ENCODE measurements at regions not wholly inside any gene's neighbourhood (a gene's known extent, or its start where the extent isn't known, plus 50 kb on each side); places are given as distances from the start of the nearest gene placed in this dataset.

DNA sequence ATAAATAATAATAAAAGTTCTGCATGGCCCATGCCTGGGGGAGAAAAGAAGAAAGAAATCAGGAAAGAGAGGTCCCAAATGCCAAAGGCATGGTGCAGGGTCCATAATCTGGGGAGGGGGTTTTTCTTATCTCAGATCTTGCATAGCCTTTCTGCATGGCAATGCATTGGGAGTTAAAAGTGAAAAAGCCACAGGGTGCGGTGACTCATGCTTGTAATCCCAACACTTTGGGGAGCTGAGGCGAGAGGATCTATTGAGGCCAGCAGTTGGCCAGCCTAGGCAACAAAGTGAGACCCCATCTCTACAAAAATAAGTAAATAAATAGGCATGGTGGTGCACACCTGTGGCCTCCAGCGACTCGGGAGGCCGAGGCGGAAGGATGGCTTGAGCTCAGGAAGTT is 76.8 kb upstream of the GATA2 start:
- DNase-seq: no peak

DNA sequence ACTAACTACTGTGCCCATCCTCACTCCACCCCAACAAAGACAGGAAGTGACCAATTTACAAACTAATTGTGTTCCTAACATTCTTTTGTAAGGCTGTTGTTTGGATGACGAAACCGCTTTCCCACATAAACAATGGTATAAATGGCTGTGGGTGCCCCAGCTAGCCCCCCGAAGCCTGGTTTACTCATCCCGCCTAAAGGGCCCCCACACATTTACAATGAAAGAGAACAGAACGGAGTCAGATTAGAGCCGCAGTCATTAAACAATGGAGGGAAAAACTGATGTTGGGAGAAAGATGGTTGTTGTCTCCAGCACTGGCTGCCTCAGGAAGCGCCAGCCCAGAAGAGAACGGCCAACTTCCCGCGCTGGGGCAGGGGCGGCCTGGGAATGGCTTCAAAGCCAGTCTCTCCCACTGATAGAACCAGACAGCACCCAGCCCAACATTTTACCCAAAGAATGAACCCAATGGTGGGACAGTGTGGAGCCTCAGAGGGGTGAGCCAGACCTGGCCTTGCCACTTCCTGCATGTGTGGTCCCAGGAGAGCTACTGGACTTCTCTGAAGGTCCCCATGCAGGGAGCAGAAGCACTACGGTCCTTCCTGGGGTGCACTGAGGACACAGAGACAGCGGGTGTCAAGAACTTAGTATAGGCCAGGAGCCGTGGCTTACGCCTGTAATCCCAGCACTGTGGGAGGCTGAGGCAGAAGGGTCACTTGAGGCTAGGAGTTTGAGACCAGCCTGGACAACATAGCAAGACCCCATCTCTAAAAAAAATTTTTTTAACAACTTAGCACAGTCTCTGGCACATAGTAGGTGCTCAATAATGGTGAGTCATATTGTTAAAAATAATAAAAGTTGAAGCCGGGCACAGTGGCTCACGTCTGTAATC is 75.8 kb upstream of the GATA2 start:
- no peak for DNase-seq

DNA sequence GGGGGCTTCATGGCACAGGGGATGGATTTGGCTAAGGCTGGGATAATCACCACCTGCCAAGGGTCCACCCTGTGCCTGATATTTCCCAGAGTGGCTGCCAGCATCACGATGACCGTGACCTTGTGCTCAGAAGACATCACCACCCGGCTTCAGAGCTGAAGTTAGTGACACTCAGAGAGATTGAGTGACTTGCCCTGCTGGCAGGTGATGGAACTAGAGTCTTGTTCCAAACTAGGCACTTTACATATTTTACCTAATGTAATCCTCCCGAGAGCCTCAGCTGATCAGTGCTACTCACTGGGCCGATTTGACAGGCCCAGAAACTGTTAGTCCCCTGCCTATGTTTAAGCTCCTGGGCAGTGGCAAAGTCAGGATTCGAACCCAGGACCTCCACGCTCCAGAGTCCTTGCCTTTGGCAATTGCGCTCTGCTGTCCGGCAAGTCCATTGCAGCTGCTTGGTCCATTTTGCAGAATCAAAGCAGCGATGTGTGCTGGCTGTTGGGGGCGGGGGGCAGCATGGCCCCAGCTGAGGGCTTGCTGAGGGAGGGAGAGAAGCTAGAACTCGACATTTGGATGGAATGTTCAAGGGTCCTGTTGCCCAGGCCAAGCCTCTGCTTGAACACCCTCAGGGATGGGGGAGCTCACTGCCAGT is 74.8 kb upstream of the GATA2 start:
- DNase-seq: no peak

DNA sequence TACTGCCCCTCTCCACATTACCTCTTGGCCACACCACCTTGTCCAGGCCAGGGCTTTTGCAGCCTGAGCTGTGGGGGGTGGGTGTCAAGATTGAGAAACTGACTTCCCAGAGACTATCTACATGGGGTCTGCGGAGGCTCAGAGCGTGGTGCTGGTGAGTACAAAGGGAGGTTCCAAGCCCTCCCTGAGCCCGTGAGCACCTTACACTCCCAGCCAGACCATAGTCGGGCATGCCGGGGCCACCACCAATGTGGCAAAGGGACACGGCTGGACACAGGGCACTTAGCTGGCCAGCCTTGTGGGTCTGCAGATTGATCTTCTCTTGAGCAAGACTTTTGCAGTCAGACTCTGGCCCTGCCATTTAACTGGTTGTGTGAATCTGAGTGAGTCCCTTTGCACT is 74.1 kb upstream of the GATA2 start:
- DNase-seq: no peak

DNA sequence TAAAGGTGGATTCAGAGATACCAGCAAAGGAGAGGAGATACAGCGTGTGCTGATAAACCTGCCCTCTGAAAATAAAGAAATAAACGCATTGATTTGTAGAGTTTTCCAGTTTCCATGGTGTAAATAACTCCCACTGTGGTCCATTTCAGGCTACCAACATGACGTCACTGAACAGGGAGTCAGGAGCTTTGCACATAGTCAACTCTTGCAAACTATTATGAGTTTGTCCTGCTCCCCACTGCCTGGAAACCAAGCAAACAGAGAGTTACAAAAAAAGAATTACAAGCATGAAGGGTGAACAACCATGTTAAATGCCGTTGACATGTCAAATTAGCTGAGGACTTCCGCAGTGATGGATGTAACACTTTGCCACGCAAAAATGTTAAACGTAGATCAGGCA is 70.4 kb upstream of the GATA2 start:
- no peak for DNase-seq

DNA sequence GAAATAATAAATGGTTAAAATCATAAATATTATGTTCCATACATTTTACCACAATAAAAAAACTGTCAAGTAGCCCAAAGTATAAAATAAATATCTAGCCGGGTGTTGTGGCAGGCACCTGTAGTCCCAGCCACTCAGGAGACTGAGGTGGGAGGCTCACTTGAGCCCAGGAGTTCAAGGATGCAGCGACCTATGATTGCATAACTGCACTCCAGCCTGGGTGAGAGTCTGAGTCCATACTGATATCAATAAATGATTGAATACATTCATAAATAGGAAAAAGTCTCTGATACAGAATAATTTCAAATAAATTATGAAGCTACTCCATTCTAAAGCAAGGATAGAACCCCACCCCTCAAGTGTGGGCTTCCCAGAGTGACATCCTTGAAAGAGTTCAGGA is 68.5 kb upstream of the GATA2 start:
- no peak for DNase-seq

DNA sequence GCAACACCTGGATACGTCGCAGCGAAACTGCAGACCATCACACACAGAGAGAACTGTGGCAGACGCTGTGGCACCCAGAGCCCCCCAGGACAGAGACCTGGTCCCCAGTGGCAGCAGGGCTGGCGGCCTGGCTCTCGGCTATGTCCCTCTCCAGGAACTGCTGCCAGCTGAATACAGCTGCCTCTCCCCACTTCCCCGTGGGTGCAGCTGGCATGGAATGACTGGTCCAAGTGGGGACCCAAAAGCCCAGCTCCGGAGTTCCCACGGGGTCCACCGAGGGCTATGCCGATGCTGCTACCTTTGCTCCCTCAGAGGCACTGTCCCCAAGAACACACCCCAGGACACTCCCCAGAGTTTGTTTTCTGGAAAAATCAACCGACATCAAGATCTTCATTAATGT is 67.8 kb upstream of the GATA2 start:
- no peak for DNase-seq

DNA sequence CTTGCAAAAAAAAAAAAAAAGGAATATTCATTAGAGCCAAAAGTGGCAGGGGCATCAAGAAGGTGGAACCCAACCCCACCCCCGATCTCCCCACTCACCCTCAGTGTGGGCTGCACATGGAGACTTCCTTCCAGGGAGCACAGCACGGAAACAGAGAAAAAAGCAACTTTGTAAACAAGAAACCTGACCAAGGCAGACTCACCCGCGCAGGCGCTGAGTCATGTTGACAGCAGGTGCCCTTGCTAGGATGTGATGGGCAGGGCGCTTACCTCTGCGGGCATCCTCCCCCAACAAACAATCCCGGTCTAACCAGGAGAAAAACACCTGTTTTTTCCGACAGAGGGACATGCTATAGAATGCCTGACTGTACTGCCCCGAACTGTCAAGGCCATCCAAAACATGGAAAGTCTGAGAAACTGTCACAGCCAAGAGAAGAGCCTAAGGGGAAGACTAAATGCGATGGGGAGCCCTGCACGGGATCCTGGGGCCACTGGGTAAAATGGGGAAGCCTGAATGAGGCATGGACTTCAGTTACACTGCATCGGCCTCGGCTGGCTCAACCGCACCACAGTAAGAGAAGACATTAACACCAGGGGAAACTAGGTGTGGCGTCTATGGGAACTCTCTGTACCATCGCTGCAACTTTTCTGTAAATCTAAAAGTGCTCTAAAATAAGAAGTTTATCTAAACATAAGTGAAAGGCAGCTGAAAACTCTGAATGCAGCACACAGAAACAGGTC is 66.7 kb upstream of the GATA2 start:
- peak in 1 of 2 experiments; percentile 7 for DNase-seq

DNA sequence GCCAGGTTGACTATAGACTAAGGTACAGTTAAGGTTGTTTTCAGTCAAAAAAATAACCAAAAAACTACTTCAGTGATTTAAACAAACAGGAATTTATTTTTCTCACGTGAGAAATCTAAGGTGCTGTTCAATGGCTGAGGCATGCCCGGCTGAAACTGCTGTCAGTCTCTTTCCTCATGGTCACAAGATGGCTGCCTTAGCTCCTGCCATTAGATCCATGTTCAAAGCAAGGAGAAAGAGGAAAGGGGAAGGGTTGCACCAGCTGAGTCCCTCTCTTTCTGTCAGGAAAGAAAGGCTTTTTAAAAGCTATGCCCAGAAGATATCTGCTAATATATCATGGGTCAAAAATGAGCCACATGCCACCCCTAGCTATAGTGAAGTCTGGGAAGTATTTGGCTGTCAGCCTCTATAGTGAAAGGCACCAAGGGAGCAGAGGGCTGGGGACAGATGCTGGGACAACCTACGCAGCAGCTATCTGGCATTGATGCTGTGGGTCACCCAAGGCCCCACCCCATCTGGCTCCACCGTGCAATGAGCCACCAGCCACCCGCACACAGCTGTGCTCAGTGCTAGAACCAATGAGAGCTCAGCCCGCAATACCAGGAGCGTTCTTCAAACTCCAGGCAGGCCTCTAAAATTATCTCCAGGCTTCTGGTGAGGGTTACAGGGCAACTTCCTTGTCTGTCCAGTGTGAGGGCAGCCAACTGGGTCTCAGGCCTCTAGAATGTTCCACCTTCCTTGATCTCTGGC is 64.7 kb upstream of the GATA2 start:
- no peak for DNase-seq

DNA sequence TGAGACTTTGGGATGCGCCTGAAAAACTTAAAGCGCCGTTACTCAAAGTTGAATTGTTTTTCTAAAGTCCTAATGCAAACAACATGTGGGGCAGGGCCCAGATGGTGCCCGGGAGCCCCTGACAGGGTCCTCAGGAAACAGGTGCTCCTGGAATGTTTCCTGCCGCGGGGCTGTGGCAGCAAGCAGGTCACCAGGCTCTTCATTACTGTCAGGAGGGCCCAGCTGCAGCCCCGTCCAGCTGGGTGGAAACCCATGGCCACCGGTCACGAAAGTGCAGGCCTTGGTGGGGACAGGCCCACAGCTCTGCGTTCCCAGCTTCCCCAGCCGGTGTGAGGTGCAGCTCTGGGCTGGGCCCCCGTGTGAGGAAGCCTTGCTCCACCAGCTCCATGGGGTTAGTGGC is 63.9 kb upstream of the GATA2 start:
- DNase-seq: no peak

DNA sequence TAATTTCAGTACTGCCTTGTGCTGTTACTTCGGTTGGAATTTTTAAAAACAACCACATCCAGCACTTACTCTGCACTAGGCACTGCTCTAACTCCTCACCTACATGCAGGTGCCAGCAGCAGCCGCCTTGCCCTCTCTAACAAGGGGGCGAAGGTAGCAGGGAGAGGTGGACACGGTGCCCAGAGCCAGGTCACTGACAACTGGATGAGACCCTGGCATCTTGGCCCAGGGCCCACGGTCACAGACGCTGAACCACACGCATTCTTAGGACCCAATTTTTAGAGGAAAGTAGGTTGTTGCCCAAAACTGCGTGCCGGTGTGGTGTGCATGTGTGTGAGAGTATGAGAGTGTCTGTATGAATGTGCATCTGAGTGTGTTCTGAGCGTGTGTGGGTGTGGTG is 63.4 kb upstream of the GATA2 start:
- DNase-seq: no peak

DNA sequence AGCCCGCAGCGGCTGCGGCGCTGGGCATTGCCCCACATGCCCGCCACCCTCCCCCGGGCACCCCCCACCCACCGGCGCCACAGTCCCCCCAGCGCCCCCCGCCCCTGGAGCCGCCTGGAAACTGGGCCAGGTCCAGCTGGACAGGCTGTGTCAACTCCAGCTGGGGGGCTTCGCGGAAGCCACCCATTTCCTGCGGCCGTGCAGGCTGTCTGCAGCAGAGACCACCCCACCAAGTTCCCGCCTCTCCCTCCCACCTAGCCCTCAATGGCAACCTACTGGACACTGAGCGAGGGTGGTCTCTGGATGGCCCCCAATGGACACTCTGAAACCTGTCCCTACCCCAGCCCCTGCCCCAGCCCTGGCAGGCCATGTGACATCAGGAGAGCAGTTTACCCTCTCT is 62.8 kb upstream of the GATA2 start:
- DNase-seq: no peak

DNA sequence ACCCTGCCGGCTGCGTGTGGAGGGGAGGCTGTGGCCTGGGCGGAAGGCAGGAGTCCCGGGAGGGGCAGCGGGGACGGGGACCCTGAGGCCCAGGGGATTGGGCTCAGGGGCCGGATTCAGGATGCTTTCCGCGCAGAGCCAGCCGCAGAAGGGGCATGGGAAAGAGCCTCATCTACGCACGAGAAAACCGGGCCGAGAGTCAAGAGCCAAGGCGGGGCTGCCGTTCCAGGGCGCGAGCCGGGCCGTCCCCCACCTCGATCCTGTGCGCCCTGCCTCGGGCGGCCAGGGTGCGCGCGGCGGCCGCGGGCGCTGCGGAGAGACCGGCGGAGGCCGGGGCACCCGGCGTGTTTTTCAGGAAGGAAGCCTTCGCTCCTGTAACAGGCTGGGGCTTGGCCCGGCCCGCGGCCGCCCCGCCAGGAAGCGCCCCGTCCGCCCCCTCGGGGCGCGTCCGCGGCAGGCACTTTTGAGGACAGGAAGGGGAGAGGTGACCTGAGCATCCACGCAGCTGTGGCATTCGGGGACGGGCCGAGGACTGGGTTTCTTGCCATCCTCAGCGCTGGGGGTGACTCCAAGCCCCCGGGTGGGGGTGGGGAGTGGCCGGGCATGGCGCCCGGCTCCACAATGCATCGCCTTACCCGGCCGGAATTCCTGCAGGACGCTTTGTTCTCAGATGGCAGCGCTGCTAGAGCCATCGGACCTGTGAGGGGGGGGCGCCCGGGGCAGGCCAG is 62.3 kb upstream of the GATA2 start:
- DNase-seq: no peak

DNA sequence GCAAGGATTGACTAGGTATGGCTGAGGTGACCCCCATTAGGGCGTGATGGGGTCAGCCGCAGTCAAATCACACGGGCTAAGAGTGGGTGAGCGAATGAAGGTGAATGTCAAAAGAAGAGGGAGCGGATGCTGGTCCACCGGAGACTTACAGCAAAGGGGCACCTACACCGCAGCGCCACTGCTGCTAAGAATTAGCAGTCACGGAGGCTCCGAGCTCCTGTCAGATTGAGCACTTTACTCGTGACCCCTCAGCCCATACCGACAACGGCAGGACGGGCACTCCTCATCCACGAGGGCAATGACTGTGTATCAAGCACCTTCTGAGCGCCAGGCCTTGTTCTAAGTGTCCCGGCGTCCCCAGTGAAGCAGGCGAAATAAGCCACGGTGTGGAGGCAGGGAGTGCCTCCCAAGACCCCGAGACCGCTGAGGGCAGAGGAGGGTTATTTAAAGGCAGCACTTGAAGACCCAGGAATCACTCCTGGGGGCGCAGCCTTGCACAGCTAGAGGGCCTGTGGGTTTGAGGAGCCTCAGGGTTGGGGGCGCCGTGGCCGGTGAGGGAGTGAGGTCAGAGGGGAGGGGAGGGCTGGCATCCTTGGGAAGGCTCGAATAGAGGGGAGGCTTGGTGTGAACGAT is 61.6 kb upstream of the GATA2 start:
- DNase-seq: no peak

DNA sequence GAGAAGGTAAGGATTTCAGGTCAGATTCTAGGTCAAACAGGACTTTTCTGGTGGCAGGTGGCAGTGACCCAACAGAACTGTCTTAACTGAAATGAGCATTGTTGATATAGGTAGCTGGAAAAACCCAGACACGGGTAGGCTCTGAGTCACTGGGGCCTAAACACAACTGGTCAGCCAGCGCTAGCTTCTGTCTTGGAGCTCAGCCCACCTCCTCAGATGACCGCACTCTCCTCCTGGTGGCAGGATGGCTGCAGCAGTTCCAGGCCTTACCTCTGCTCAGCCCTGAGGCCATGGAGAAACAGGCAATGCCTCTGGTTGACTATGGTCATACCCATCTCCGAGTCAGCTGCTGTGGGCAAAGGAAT is 61.1 kb upstream of the GATA2 start:
- DNase-seq: no peak

DNA sequence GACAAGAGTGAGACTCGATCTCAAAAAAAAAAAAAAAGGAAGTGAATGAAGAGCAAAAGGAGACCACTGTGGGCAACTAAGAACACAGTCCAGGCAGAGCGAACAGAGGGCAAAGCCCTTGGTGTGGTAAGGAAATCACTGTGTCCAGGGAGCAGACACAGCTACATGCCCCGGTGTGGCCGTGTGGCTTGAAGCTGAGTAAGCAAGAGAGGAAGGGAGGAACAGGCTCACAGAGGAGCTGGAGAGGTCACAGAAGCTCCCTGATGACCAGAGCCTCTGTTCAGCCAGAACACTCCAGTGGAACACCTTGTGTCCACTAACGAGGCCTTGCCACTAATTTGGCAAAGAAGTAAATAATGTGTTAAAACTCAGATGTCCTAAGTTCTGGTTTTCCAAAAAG is 60.6 kb upstream of the GATA2 start:
- no peak for DNase-seq

DNA sequence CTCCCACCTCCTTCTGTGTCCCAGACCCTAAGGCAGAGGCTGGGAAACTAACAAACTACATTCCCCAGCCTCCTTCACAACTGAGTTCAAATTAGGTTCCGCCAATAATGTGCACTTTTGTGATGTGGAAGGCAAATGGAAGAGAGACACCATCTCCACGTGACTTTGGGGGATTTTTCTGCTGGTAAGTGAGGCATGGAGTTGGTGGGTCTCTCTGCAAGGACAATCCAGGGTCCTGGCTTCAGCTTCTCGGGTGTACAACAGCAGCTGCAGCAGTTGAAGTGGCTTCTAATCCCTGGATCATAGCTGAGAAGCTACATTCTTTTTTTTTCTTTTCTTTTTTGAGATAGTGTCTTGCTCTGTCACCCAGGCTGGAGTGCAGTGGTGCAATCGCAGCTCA is 58.9 kb upstream of the GATA2 start:
- no peak for DNase-seq

DNA sequence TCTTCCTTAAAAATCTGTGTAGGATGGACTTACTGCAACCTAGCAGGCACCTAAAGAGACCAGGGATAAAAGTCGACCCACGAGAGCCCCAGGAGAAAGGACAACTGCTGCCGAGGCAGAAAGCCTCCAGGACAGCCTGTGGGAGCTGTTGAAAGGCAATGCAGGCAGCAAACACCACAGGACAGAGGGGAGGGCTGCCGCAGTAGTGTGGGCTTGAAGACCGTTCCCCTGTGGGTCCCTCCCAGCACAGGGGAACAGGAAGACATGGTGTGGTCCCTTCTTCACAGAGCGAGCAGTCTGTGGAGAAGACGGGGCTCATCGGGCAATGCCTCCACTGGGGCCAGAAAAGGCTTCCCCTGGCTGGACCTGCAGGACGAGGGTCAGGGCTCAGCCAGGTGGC is 58.5 kb upstream of the GATA2 start:
- no peak for DNase-seq

DNA sequence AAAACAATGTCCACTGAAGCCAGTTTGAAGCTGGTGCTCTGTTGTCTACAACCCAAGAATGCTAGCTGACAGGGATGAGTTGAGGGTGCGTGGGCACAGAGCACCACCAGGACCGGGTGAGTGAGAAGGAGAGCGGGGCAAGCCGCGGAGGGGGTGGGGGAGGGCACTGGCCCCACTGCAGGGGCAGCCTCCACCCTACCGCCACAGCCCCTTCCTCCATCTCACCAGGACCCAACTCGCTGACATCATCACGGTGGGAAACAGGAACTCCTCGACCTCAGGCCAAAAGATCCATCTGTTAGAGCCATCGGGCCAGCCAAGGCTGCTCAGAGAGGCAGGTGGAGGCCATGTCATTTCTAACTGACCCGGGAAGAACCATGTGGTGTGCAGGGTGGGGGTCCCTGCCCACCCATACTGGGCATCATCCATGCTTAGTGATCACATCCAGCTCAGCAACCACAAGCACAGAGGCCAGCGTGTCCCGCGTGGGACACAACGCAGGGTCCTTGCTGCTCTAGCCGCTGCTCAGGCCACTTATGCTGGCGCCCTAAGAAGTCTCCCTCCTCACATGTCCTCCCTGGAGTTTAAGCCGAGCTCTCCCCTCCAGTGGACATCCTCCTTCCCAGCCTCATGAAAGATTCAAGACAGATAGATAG is 57.6 kb upstream of the GATA2 start:
- DNase-seq: no peak

DNA sequence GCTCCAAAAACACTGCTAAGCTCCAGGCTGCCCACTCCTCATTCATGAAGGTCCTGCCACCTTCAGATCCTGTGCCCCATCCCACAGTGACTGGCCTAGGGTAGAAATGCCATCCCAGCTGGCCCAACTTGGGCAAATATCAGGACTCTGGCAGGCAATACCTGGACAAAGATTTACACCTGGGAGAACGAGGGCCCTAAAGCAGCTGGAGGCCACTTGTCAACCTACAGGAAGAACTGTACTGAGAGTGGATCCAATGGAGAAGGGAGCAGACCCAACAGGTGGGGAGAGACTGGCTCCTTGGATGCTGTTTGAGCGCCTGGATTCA is 57.1 kb upstream of the GATA2 start:
- no peak for DNase-seq

DNA sequence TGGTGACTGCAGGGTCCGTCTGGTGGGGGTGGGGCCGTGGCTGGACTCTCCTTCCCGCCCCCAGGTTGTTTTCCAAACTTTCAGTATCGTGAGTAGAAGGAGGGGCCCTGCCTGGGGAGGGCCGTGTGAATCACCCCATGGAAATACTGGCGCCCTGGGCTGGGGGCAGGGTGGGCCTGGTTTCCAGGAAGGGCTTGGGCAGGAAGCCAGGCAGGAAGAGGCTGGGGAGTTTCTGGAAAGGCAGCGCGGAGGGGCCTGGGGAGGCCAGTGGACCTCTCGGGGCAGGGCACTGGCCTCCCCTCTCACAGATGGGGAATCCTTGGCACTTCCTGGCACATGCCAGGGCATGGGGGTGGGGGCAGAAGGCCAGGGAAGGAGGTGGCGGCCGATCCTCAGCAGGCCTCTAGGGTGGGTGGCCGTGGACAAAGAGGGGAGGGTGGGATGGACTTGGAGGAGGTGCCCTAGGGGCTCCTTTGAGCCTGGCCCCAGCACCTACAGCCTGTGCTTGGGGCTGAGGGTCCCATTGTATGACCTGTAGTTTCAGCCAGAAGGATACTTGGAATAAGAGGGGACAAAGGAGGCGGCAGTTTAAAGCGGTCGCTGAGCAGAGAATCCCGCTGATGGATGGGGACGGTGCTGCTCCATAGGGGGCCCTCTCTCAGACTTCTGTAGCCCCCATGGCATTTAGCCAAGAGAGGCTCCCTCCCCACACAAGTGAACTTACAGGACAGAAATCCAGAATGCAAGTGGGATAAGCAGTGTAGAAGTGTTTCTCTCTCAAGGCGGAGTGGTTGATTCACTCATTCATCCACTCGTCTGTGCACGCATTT is 56.5 kb upstream of the GATA2 start:
- no peak for DNase-seq

All from activated CD4-positive, alpha-beta T cell treated with anti-CD3 and anti-CD28 coated beads, Interleukin-2, amount 50 U/mL, for 4 hours (primary cell).